ENCODE measurements at regions not wholly inside any gene's neighbourhood (a gene's known extent, or its start where the extent isn't known, plus 50 kb on each side); places are given as distances from the start of the nearest gene placed in this dataset.

DNA sequence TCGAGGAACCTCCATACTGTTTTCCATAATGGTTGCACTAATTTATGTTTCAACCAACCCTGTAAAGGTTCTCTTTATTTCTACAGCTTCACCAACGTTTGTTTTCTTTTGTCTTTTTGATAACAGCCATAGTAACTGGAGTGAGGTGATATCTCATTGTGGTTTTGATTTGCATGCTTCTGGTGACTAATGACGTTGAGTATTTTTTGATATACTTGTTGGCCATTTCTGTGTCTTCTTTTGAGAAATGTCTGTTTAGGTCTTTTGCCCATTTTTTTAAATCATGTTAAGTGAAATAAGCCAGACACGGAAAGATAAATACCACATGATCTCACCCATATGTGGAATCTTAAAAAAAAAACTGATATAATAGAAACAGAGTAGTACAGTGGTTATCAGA is 74.8 kb upstream of the SMIM21 start:
- no peak overlapping the region for H3K27ac ChIP-seq (ENCODE audit: low read depth, low read length)
- no peak overlapping the region for H3K4me3 ChIP-seq (ENCODE audit: low read depth in 1 of 2, low read length in 2 of 2)
- H3K27me3 ChIP-seq (ENCODE audit: control insufficient read depth in 1 of 2, insufficient read depth in 2 of 2, low read length in 2 of 2), result no peaks in the 10 kb centered on the region
- no peaks in the 10 kb centered on the region for H3K4me1 ChIP-seq (ENCODE audit: insufficient read depth, low read length)
- H3K36me3 ChIP-seq (ENCODE audit: insufficient read depth, low read length), result no peaks in the 10 kb centered on the region
- no peaks in the 10 kb centered on the region for H3K9me3 ChIP-seq (ENCODE audit: low read length)
- H3K9ac ChIP-seq (ENCODE audit: low read length), result no peak overlapping the region

- Histone ChIP-seq H3K27me3 (ENCODE audit: control insufficient read depth in 1 of 2, insufficient read depth in 2 of 2, low read length in 2 of 2) (no peaks in the 10 kb centered on the region), H3K9me3 (ENCODE audit: low read length) (no peaks in the 10 kb centered on the region), H3K9ac (ENCODE audit: low read length) (no peak overlapping the region), H3K27ac (ENCODE audit: low read depth, low read length) (no peak overlapping the region), H3K4me1 (ENCODE audit: insufficient read depth, low read length) (no peaks in the 10 kb centered on the region), H3K36me3 (ENCODE audit: insufficient read depth, low read length) (no peaks in the 10 kb centered on the region), H3K4me3 (ENCODE audit: low read depth in 1 of 2, low read length in 2 of 2) (no peak overlapping the region)
Observed at GRCh38 chr18:75500545-75500944, 73.0 kb upstream of the SMIM21 start.

DNA sequence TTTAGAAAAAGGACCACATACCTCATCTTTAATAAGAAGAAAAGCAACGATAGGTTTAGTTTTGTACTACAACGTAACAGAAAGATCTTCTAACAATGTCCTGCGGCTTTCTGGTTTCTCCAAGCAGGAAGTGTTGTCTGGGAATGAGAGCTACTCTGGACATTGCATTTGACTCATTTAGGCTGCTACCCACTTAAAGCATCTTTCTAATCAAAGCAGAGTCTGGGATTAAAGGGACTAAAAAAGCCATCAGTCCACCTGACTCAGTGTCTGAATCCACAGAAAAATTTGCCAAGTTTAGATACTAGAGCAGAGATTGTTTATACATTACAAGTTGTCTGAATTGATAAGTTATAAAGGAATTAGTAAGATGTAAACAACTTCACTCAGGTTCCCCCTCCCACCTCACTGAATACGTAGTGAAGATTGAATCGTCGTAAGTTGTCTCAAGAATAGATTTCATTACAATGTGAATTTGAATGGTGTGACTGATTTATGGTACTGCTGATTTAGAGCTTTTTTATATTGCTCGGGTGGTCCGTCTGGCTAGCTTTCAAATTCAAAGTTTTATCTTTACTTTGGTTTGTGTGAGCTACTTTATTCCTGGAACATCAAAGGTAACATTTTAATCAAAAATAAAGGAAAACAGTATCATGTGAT is 70.2 kb upstream of the SMIM21 start:
- H3K4me1 ChIP-seq (ENCODE audit: insufficient read depth, low read length), result no peaks in the 10 kb centered on the region
- no peaks in the 10 kb centered on the region for H3K9me3 ChIP-seq (ENCODE audit: low read length)
- H3K27me3 ChIP-seq (ENCODE audit: control insufficient read depth in 1 of 2, insufficient read depth in 2 of 2, low read length in 2 of 2), result no peaks in the 10 kb centered on the region
- no peak overlapping the region for H3K9ac ChIP-seq (ENCODE audit: low read length)
- no peak overlapping the region for H3K27ac ChIP-seq (ENCODE audit: low read depth, low read length)
- H3K4me3 ChIP-seq (ENCODE audit: low read depth in 1 of 2, low read length in 2 of 2), result no peak overlapping the region
- H3K36me3 ChIP-seq (ENCODE audit: insufficient read depth, low read length), result no peaks in the 10 kb centered on the region

DNA sequence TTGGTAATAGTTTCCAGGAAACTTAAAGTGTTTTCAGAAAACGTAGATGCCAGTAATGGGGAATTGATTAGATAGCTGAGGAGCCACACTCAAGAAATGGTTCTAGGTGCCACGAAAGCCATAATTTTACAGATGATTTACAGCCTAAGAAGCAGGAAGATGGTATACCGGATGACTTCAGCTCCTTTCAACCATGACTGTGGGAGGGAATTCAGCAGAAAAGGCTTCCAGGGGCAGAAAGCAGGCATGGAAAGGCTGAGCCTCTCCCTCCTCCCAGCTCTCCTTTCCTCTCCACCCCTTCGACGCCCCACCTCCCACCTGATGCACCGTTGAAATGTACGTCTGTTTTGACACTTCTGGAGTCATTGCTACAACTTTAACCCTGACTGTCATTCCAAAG is 68.6 kb upstream of the SMIM21 start:
- no peaks in the 10 kb centered on the region for H3K36me3 ChIP-seq (ENCODE audit: insufficient read depth, low read length)
- no peak overlapping the region for H3K27ac ChIP-seq (ENCODE audit: low read depth, low read length)
- H3K9ac ChIP-seq (ENCODE audit: low read length), result no peak overlapping the region
- no peaks in the 10 kb centered on the region for H3K27me3 ChIP-seq (ENCODE audit: control insufficient read depth in 1 of 2, insufficient read depth in 2 of 2, low read length in 2 of 2)
- no peaks in the 10 kb centered on the region for H3K4me1 ChIP-seq (ENCODE audit: insufficient read depth, low read length)
- H3K9me3 ChIP-seq (ENCODE audit: low read length), result no peaks in the 10 kb centered on the region
- H3K4me3 ChIP-seq (ENCODE audit: low read depth in 1 of 2, low read length in 2 of 2), result no peak overlapping the region

DNA sequence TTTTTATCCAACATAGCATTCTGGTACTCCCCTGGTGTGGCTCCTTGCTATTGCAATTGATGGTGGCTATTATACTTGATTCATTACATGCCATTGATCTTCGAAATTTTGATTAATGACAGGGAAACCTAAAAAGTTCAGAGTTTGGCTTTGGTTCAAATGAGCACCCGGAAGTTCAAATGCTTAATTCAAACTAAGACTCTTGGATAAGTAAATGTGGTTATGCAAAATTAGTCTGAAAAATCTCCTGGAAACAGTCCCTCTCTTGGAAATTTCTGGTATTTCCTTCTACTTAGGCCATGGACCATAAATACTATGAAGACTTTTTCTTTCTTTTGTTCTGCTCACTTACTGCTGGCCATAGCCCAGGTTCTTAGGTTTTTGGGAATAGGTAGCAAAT is 65.3 kb upstream of the SMIM21 start:
- Histone ChIP-seq H3K4me1 (ENCODE audit: insufficient read depth, low read length) (no peaks in the 10 kb centered on the region), H3K4me3 (ENCODE audit: low read depth in 1 of 2, low read length in 2 of 2) (no peak overlapping the region), H3K27ac (ENCODE audit: low read depth, low read length) (no peak overlapping the region), H3K9me3 (ENCODE audit: low read length) (no peaks in the 10 kb centered on the region), H3K36me3 (ENCODE audit: insufficient read depth, low read length) (no peaks in the 10 kb centered on the region), H3K9ac (ENCODE audit: low read length) (no peak overlapping the region), H3K27me3 (ENCODE audit: control insufficient read depth in 1 of 2, insufficient read depth in 2 of 2, low read length in 2 of 2) (no peaks in the 10 kb centered on the region)

DNA sequence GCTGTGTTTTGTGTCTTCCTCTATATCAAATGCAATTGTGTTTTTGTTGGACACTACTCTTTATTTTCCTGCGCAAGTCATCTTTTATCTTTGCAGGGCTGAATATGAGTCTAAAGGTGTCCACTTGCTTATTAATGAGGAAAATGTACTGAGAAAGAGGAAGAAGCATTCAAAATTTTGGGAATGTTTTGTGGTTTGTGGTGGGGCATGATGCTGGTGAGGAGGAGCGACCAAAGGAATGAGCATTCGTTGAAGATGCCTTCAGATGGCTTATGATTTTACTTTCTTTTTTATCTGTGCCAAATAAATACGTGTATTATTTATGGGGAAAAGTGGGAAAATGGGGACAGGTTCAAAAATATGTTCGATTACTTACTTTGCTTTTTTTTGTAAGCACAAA is 63.9 kb upstream of the SMIM21 start:
- Histone ChIP-seq H3K4me1 (ENCODE audit: insufficient read depth, low read length) (no peaks in the 10 kb centered on the region), H3K4me3 (ENCODE audit: low read depth in 1 of 2, low read length in 2 of 2) (no peak overlapping the region), H3K9ac (ENCODE audit: low read length) (no peak overlapping the region), H3K9me3 (ENCODE audit: low read length) (no peaks in the 10 kb centered on the region), H3K36me3 (ENCODE audit: insufficient read depth, low read length) (no peaks in the 10 kb centered on the region), H3K27me3 (ENCODE audit: control insufficient read depth in 1 of 2, insufficient read depth in 2 of 2, low read length in 2 of 2) (no peaks in the 10 kb centered on the region), H3K27ac (ENCODE audit: low read depth, low read length) (no peak overlapping the region)

DNA sequence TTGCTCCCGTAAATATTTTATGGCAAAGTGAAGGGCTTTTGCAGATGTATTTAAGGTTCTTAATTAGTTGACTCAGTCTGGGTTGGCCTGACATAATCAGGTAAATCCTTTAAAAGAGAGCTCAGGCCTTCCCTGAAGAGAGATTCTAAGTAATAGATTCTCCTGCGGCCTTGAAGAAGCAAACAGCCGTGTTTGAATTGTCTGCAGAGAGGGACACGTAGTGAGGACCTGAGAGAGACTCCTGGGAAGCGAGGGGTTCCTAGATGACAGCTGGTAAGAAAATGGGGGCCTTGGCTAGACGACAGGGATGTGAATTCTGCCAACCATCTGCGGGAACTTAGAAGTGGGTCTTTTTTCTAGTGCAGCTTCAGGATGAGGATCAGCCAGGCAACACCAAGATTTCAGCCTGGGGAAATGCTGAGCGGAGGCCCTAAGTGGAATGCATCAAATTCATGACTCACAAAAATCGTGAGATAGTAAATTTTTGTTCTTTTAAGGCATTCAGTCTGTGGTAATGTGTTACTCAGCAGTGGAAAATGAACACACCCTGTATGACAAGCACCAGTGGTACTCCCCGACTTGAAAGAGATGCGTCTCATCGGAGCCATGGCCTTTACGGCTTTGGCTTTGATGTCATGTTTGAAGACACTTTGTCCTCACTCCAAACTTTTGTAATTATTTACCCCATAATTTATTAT is 62.1 kb upstream of the SMIM21 start:
- no peaks in the 10 kb centered on the region for H3K36me3 ChIP-seq (ENCODE audit: insufficient read depth, low read length)
- no peak overlapping the region for H3K9ac ChIP-seq (ENCODE audit: low read length)
- H3K9me3 ChIP-seq (ENCODE audit: low read length), result no peaks in the 10 kb centered on the region
- no peaks in the 10 kb centered on the region for H3K27me3 ChIP-seq (ENCODE audit: control insufficient read depth in 1 of 2, insufficient read depth in 2 of 2, low read length in 2 of 2)
- no peak overlapping the region for H3K4me3 ChIP-seq (ENCODE audit: low read depth in 1 of 2, low read length in 2 of 2)
- no peaks in the 10 kb centered on the region for H3K4me1 ChIP-seq (ENCODE audit: insufficient read depth, low read length)
- no peak overlapping the region for H3K27ac ChIP-seq (ENCODE audit: low read depth, low read length)

DNA sequence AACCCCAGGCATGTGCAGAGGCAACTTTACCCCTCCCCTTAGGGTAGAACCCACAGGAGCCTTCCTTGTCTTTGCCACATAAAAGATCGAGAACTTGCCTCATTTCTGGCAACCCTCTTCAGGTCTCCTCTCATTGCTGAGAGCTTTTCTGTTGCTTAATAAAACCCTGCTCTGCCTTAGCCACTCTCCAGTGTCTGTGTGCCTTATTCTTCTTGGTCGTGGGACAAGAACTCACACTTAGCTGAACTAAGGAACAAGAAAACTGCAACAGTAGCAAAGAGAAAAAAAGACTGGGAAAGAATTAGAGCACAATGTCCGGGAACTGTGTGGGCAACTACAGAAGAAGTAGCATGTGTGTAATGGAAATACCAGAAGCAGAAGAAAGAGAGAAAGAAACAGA is 56.2 kb upstream of the SMIM21 start:
- Histone ChIP-seq H3K27ac (ENCODE audit: low read depth, low read length) (no peak overlapping the region), H3K4me1 (ENCODE audit: insufficient read depth, low read length) (no peaks in the 10 kb centered on the region), H3K4me3 (ENCODE audit: low read depth in 1 of 2, low read length in 2 of 2) (no peak overlapping the region), H3K36me3 (ENCODE audit: insufficient read depth, low read length) (no peaks in the 10 kb centered on the region), H3K9me3 (ENCODE audit: low read length) (no peaks in the 10 kb centered on the region), H3K27me3 (ENCODE audit: control insufficient read depth in 1 of 2, insufficient read depth in 2 of 2, low read length in 2 of 2) (no peaks in the 10 kb centered on the region), H3K9ac (ENCODE audit: low read length) (no peak overlapping the region)

DNA sequence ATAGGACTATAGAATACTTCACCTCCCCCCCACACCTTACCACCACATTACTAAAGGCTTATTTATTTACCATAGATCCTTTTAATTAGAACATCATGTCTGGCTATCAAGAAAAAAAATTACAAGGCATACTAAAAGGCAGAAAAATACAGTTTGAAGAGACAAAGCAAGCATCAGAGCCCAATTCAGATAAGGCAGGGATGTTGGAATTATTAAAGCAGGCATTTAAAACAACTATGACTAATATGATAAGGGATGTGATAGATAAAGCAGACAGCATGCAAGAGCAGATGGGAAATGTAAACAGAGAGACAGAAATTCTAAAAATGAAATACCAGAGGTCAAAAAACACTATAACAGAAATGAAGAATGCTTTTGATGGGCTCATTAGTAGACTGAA is 55.4 kb upstream of the SMIM21 start:
- H3K27me3 ChIP-seq (ENCODE audit: control insufficient read depth in 1 of 2, insufficient read depth in 2 of 2, low read length in 2 of 2), result no peaks in the 10 kb centered on the region
- H3K36me3 ChIP-seq (ENCODE audit: insufficient read depth, low read length), result no peaks in the 10 kb centered on the region
- H3K9ac ChIP-seq (ENCODE audit: low read length), result no peak overlapping the region
- H3K9me3 ChIP-seq (ENCODE audit: low read length), result no peaks in the 10 kb centered on the region
- no peak overlapping the region for H3K27ac ChIP-seq (ENCODE audit: low read depth, low read length)
- H3K4me1 ChIP-seq (ENCODE audit: insufficient read depth, low read length), result no peaks in the 10 kb centered on the region
- H3K4me3 ChIP-seq (ENCODE audit: low read depth in 1 of 2, low read length in 2 of 2), result no peak overlapping the region

GRCh38 chr18:75480487-75480886 is 53.0 kb upstream of the SMIM21 start:
- peaks cover 4% of the 10 kb centered on the region for H3K4me1 ChIP-seq (ENCODE audit: insufficient read depth, low read length)
- H3K27me3 ChIP-seq (ENCODE audit: control insufficient read depth in 1 of 2, insufficient read depth in 2 of 2, low read length in 2 of 2), result no peaks in the 10 kb centered on the region
- H3K36me3 ChIP-seq (ENCODE audit: insufficient read depth, low read length), result no peaks in the 10 kb centered on the region
- no peaks in the 10 kb centered on the region for H3K9me3 ChIP-seq (ENCODE audit: low read length)
- H3K9ac ChIP-seq (ENCODE audit: low read length), result no peak overlapping the region
- no peak overlapping the region for H3K27ac ChIP-seq (ENCODE audit: low read depth, low read length)
- H3K4me3 ChIP-seq (ENCODE audit: low read depth in 1 of 2, low read length in 2 of 2), result no peak overlapping the region

GRCh38 chr18:75478996-75479880 is 51.7 kb upstream of the SMIM21 start:
- Histone ChIP-seq H3K27me3 (ENCODE audit: control insufficient read depth in 1 of 2, insufficient read depth in 2 of 2, low read length in 2 of 2) (no peaks in the 10 kb centered on the region), H3K27ac (ENCODE audit: low read depth, low read length) (no peak overlapping the region)

More at GRCh38 chr18:75478996-75479880, 51.7 kb upstream of the SMIM21 start:
- H3K9me3 ChIP-seq (ENCODE audit: low read length), result no peaks in the 10 kb centered on the region
- H3K36me3 ChIP-seq (ENCODE audit: insufficient read depth, low read length), result no peaks in the 10 kb centered on the region
- no peak overlapping the region for H3K9ac ChIP-seq (ENCODE audit: low read length)
- no peak overlapping the region for H3K4me3 ChIP-seq (ENCODE audit: low read depth in 1 of 2, low read length in 2 of 2)
- H3K4me1 ChIP-seq (ENCODE audit: insufficient read depth, low read length), result peaks cover 13% of the 10 kb centered on the region
